ENCODE measurements at regions not wholly inside any gene's neighbourhood (a gene's known extent, or its start where the extent isn't known, plus 50 kb on each side); places are given as distances from the start of the nearest gene placed in this dataset.

- no peaks in the 10 kb centered on the region for H3K27me3 ChIP-seq (ENCODE audit: low read depth, low read length)
- H3K36me3 ChIP-seq (ENCODE audit: control insufficient read depth in 1 of 2, insufficient read depth in 2 of 2, low read length in 2 of 2) = no peaks in the 10 kb centered on the region
Observed at GRCh38 chr15:70351391-70351790, 253.7 kb upstream of the TLE3 start.

DNA sequence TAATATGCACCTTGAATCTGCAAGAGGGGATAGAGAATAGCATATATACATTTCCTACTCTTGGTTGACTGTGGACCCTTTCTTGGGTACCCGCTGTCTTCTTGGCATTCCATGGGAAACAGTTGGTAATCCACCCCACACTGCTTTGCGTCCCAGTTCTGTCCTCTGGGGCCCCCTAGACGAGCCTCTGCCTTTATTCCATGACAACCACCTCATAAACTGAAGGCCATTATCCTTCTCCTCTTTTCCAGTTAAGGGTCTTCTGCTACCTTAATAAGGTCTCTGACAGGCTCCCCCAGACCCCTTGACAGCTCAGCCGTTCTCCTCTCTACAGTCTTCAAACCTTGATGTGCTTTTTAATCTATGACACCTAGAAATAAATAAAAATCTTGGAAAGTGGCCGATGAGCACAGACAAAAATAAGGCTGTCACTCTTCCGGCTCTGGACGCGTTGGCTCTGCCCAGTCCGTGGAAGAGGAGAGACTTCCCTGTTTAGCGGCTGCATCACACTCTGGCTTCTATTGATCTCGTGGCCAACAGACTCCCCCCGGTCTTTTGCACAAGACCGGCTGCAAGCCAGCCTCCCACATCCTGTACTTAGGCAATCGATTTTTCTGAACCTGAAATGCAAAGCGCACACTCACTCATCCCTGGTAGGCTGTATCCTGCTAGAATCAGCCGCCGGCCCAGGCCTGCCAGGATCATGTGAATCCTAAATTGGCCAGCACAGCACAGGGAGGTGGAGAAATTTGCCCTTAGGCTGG lies 251.0 kb upstream of the TLE3 start:
- H3K4me1 ChIP-seq (ENCODE audit: control insufficient read depth in 1 of 2, insufficient read depth in 2 of 2, low read length in 2 of 2) = no peaks in the 10 kb centered on the region
- no peaks in the 10 kb centered on the region for H3K36me3 ChIP-seq (ENCODE audit: control insufficient read depth in 1 of 2, insufficient read depth in 2 of 2, low read length in 2 of 2)
- H3K27me3 ChIP-seq (ENCODE audit: low read depth, low read length) = no peaks in the 10 kb centered on the region
- no peak overlapping the region for H3K4me3 ChIP-seq (ENCODE audit: low read depth in 1 of 2, low read length in 2 of 2)
- no peak overlapping the region for H3K27ac ChIP-seq (ENCODE audit: low read length)
- H3K9me3 ChIP-seq (ENCODE audit: control insufficient read depth in 1 of 2, low read length in 2 of 2) = no peaks in the 10 kb centered on the region

More at GRCh38 chr15:70351391-70351790, 253.7 kb upstream of the TLE3 start:
- Histone ChIP-seq H3K4me1 (ENCODE audit: control insufficient read depth in 1 of 2, insufficient read depth in 2 of 2, low read length in 2 of 2) (no peaks in the 10 kb centered on the region), H3K9me3 (ENCODE audit: control insufficient read depth in 1 of 2, low read length in 2 of 2) (no peaks in the 10 kb centered on the region), H3K27ac (ENCODE audit: low read length) (no peak overlapping the region), H3K4me3 (ENCODE audit: low read depth in 1 of 2, low read length in 2 of 2) (no peak overlapping the region)

- Histone ChIP-seq H3K4me3 (ENCODE audit: low read depth in 1 of 2, low read length in 2 of 2) (no peak overlapping the region), H3K4me1 (ENCODE audit: control insufficient read depth in 1 of 2, insufficient read depth in 2 of 2, low read length in 2 of 2) (no peaks in the 10 kb centered on the region), H3K27ac (ENCODE audit: low read length) (no peak overlapping the region), H3K36me3 (ENCODE audit: control insufficient read depth in 1 of 2, insufficient read depth in 2 of 2, low read length in 2 of 2) (no peaks in the 10 kb centered on the region), H3K9me3 (ENCODE audit: control insufficient read depth in 1 of 2, low read length in 2 of 2) (no peaks in the 10 kb centered on the region), H3K27me3 (ENCODE audit: low read depth, low read length) (no peaks in the 10 kb centered on the region)
Observed at GRCh38 chr15:70348226-70348543, 250.5 kb upstream of the TLE3 start.

- Histone ChIP-seq H3K9me3 (ENCODE audit: control insufficient read depth in 1 of 2, low read length in 2 of 2) (no peaks in the 10 kb centered on the region), H3K4me1 (ENCODE audit: control insufficient read depth in 1 of 2, insufficient read depth in 2 of 2, low read length in 2 of 2) (no peaks in the 10 kb centered on the region), H3K36me3 (ENCODE audit: control insufficient read depth in 1 of 2, insufficient read depth in 2 of 2, low read length in 2 of 2) (no peaks in the 10 kb centered on the region), H3K4me3 (ENCODE audit: low read depth in 1 of 2, low read length in 2 of 2) (no peak overlapping the region), H3K27ac (ENCODE audit: low read length) (no peak overlapping the region), H3K27me3 (ENCODE audit: low read depth, low read length) (no peaks in the 10 kb centered on the region)
Observed at GRCh38 chr15:70347321-70348225, 249.9 kb upstream of the TLE3 start.

DNA sequence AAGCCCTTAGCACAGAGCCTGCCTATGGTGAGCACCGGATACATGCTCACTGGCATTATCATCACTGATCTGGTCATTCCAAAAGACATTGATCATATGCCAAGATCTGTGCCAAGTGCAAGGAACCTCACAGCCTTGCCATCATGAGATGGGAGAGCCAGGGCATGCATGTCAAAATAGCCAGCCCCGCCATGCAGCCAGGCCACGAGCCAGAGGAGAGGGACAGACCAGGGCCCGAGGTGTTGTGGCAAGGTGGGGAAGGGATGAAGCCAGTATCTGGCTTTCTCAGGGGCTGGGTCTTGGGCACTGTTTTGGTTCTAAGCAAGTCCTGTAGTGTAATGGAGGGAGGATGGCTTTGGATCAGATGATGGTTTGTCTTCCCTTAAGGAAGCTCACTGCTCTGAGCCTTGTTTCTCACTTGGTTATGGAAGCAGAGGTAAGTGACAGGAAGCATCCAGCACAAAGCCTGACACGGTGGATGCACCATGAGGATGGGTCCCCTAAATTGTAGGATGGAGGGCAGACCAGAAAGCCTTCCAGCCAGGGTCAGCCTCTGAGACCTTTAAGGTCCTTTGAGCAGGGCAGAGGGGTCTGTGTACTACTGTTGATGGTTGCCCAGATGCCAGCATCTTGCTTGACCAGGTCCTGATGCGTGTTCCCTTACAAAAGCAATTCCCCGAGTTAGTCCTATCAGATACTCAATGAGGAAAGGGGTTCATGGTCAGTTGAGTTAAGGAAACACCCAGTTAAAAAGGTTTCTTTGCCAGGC lies 247.7 kb upstream of the TLE3 start:
- H3K4me3 ChIP-seq (ENCODE audit: low read depth in 1 of 2, low read length in 2 of 2) = no peak overlapping the region
- no peaks in the 10 kb centered on the region for H3K27me3 ChIP-seq (ENCODE audit: low read depth, low read length)
- no peaks in the 10 kb centered on the region for H3K9me3 ChIP-seq (ENCODE audit: control insufficient read depth in 1 of 2, low read length in 2 of 2)
- no peaks in the 10 kb centered on the region for H3K36me3 ChIP-seq (ENCODE audit: control insufficient read depth in 1 of 2, insufficient read depth in 2 of 2, low read length in 2 of 2)
- peaks cover 0 to under 1% of the 10 kb centered on the region in 2 donors for H3K4me1 ChIP-seq (ENCODE audit: control insufficient read depth in 1 of 2, insufficient read depth in 2 of 2, low read length in 2 of 2)
- H3K27ac ChIP-seq (ENCODE audit: low read length) = no peak overlapping the region

DNA sequence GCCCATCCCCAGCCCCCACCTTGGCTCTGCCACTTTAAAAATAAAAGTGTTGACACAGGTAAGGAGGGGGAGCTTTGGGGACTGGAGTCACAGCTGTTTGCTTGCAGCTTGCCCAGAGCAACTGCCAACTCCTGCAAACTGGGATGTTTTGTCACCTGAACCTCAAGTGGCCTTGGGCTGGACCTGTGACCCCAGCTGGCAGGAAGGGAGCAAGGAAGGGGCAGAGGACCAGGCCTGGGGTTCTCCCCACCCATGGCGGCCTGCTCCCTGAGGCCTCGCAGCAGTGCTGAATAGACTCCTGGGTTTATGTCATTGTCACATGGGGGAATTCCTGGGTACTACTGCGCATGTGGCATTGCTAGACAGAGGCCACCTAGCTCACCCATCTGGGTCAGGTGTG lies 246.9 kb upstream of the TLE3 start:
- Histone ChIP-seq H3K36me3 (ENCODE audit: control insufficient read depth in 1 of 2, insufficient read depth in 2 of 2, low read length in 2 of 2) (no peaks in the 10 kb centered on the region), H3K9me3 (ENCODE audit: control insufficient read depth in 1 of 2, low read length in 2 of 2) (no peaks in the 10 kb centered on the region), H3K4me1 (ENCODE audit: control insufficient read depth in 1 of 2, insufficient read depth in 2 of 2, low read length in 2 of 2) (peaks cover 2 to 6% of the 10 kb centered on the region in 2 donors), H3K4me3 (ENCODE audit: low read depth in 1 of 2, low read length in 2 of 2) (no peak overlapping the region), H3K27ac (ENCODE audit: low read length) (no peak overlapping the region), H3K27me3 (ENCODE audit: low read depth, low read length) (no peaks in the 10 kb centered on the region)

DNA sequence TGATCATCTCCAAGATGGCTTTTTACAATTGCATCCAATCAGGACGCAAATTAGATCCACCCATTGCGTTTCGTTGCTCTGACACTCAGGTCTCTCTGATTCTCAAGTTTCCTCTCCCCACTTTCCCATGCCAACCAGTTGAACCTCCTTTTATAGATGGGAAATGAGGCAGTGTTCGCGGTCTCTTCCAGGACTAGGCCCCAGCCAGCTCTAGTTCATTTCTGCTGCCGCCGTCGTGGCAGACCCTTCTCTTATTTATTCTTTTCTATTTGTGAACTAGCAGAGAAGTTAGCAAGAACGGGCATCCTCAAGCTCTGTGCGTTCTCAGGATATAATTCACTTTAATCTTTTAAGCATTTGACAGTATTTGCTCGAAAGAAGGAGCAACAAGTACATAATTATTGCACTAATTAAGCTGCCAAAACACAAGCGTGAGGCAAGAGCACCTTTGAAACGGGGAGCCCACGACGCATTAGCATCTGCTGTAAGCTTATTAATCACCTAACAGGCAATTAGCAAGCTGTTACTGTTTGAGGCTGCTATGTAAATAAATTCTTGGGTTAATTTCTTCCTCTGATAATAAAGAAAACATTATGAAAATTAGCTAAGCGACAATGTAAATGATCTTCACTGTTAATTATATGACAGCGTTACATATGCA lies 246.4 kb upstream of the TLE3 start:
- no peaks in the 10 kb centered on the region for H3K9me3 ChIP-seq (ENCODE audit: control insufficient read depth in 1 of 2, low read length in 2 of 2)
- no peaks in the 10 kb centered on the region for H3K27me3 ChIP-seq (ENCODE audit: low read depth, low read length)

DNA sequence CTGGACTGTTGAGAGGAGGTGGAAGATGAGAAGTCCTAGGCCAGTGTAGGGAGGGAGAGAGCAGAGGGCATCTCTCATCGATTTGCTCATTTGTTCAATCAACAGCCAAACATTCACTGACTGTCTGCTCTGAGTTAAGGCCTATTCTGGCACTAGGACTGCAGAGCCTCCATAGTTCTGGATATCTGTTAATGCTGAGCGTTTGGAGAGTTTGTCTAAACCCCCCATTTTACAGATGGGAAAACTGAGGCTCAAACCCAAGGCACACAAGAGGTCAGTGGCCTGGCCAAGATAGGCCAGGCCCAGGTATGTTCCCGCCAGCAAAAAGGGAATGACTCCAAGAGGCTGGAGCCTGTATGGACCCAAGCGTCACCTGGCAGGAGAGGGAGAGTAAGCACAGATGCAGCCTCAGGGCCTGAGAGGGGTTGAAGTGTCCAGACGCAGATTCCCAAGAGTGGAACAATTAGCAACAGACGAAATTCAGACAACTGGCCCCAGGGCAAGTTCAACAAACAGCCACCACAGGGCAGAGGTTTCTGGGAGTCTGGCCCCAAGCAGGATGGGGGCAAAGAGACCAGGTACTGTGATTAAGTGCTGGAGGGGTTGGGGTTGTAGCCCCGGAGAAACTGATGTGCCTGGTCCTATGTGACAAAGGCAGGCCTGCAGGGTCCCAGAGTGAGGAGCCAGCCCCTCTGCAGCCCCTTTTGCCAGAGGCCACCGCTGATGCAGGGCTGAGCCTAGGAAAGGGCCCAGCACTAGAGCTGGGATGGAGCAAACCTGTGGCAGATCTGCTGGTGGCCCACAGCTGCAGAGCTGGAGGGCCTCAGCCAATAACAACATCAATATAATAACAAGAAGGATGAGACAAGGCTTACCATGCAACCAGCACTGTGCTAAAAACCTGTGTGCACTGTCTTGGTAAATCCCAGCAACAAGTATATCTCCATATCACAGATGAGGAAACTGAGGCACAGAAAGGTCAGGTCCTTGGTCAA lies 245.1 kb upstream of the TLE3 start:
- Histone ChIP-seq H3K27ac (ENCODE audit: low read length) (no peak overlapping the region), H3K9me3 (ENCODE audit: control insufficient read depth in 1 of 2, low read length in 2 of 2) (no peaks in the 10 kb centered on the region), H3K4me1 (ENCODE audit: control insufficient read depth in 1 of 2, insufficient read depth in 2 of 2, low read length in 2 of 2) (peaks cover 5 to 6% of the 10 kb centered on the region in 2 donors), H3K36me3 (ENCODE audit: control insufficient read depth in 1 of 2, insufficient read depth in 2 of 2, low read length in 2 of 2) (no peaks in the 10 kb centered on the region), H3K27me3 (ENCODE audit: low read depth, low read length) (no peaks in the 10 kb centered on the region), H3K4me3 (ENCODE audit: low read depth in 1 of 2, low read length in 2 of 2) (no peak overlapping the region)

More for the DNA sequence above, 246.4 kb upstream of the TLE3 start:
- H3K36me3 ChIP-seq (ENCODE audit: control insufficient read depth in 1 of 2, insufficient read depth in 2 of 2, low read length in 2 of 2) = no peaks in the 10 kb centered on the region
- H3K4me1 ChIP-seq (ENCODE audit: control insufficient read depth in 1 of 2, insufficient read depth in 2 of 2, low read length in 2 of 2) = peaks cover 5 to 6% of the 10 kb centered on the region in 2 donors
- no peak overlapping the region for H3K27ac ChIP-seq (ENCODE audit: low read length)
- no peak overlapping the region for H3K4me3 ChIP-seq (ENCODE audit: low read depth in 1 of 2, low read length in 2 of 2)

GRCh38 chr15:70342141-70342540 lies 244.4 kb upstream of the TLE3 start:
- no peak overlapping the region for H3K27ac ChIP-seq (ENCODE audit: low read length)
- H3K27me3 ChIP-seq (ENCODE audit: low read depth, low read length) = no peaks in the 10 kb centered on the region
- H3K36me3 ChIP-seq (ENCODE audit: control insufficient read depth in 1 of 2, insufficient read depth in 2 of 2, low read length in 2 of 2) = no peaks in the 10 kb centered on the region
- no peak overlapping the region for H3K4me3 ChIP-seq (ENCODE audit: low read depth in 1 of 2, low read length in 2 of 2)
- peaks cover 6 to 8% of the 10 kb centered on the region in 2 donors for H3K4me1 ChIP-seq (ENCODE audit: control insufficient read depth in 1 of 2, insufficient read depth in 2 of 2, low read length in 2 of 2)
- no peaks in the 10 kb centered on the region for H3K9me3 ChIP-seq (ENCODE audit: control insufficient read depth in 1 of 2, low read length in 2 of 2)

GRCh38 chr15:70341566-70341965 lies 243.8 kb upstream of the TLE3 start:
- no peaks in the 10 kb centered on the region for H3K27me3 ChIP-seq (ENCODE audit: low read depth, low read length)
- H3K4me3 ChIP-seq (ENCODE audit: low read depth in 1 of 2, low read length in 2 of 2) = no peak overlapping the region
- H3K9me3 ChIP-seq (ENCODE audit: control insufficient read depth in 1 of 2, low read length in 2 of 2) = no peaks in the 10 kb centered on the region
- H3K4me1 ChIP-seq (ENCODE audit: control insufficient read depth in 1 of 2, insufficient read depth in 2 of 2, low read length in 2 of 2) = peaks cover 6 to 12% of the 10 kb centered on the region in 2 donors
- no peak overlapping the region for H3K27ac ChIP-seq (ENCODE audit: low read length)
- H3K36me3 ChIP-seq (ENCODE audit: control insufficient read depth in 1 of 2, insufficient read depth in 2 of 2, low read length in 2 of 2) = no peaks in the 10 kb centered on the region

Data from muscle layer of duodenum (tissue), 2 donors.